ENCODE measurements at regions not wholly inside any gene's neighbourhood (a gene's known extent, or its start where the extent isn't known, plus 50 kb on each side); places are given as distances from the start of the nearest gene placed in this dataset.
A peak's percentile ranks its signal among the peaks of the same experiment; 100 is the strongest.

GRCh38 chr18:34592481-34592880, 117.6 kb upstream of the DTNA start:
- H3K27ac ChIP-seq (replicated peaks in 1 of 4): peak overlapping the region; percentile 82 to 87 (median 83)
- H3K27me3 ChIP-seq: no peaks in the 10 kb centered on the region
- WGBS: 45% methylated on average over 3 of the region's 3 CpGs

GRCh38 chr18:34592961-34593382, 117.1 kb upstream of the DTNA start:
- H3K4me1 ChIP-seq: peaks cover 6 to 38% (median 35%) of the 10 kb centered on the region in 4 donors
- TF ChIP-seq EP300 (IDR thresholded peaks at IDR 0.05): peak; percentile 32
- peak; percentile 25 for TF ChIP-seq POLR2A (IDR thresholded peaks at IDR 0.05; ENCODE audit: low read depth)
- TF ChIP-seq POLR2AphosphoS5 (IDR thresholded peaks at IDR 0.05): peak; percentile 80 to 88
- no peak for TF ChIP-seq CTCF (IDR thresholded peaks at IDR 0.05)
- WGBS: 6% methylated on average over 8 of the region's 8 CpGs
- intact Hi-C loops (cut with DNase I): loop anchor here (5.0 kb wide), 1 partner anchor 101 kb away; no protein-coding TSS in a partner anchor
- no peaks in the 10 kb centered on the region for H3K27me3 ChIP-seq
- H3K4me3 ChIP-seq: peak overlapping the region; percentile 44 to 62 (median 54)
- peak overlapping the region; percentile 82 to 87 (median 83) for H3K27ac ChIP-seq (replicated peaks in 1 of 4)
- H3K36me3 ChIP-seq: no peaks in the 10 kb centered on the region
- no peaks in the 10 kb centered on the region for H3K9me3 ChIP-seq
- no peak for DNase-seq (ENCODE audit: extremely low spot score)

More at GRCh38 chr18:34592481-34592880, 117.6 kb upstream of the DTNA start:
- Histone ChIP-seq H3K36me3 (no peaks in the 10 kb centered on the region), H3K9me3 (no peaks in the 10 kb centered on the region), H3K4me1 (peaks cover 6 to 33% (median 31%) of the 10 kb centered on the region in 4 donors), H3K4me3 (peak overlapping the region; percentile 44 to 62 (median 54))
- intact Hi-C loops (cut with DNase I): loop anchor here (5.0 kb wide), 1 partner anchor 100 kb away; no protein-coding TSS in a partner anchor
- DNase-seq (ENCODE audit: extremely low spot score): no peak
- TF ChIP-seq POLR2AphosphoS5 (IDR thresholded peaks at IDR 0.05) (no peak), EP300 (IDR thresholded peaks at IDR 0.05) (no peak), POLR2A (IDR thresholded peaks at IDR 0.05; ENCODE audit: low read depth) (no peak), CTCF (IDR thresholded peaks at IDR 0.05) (no peak)

GRCh38 chr18:34594266-34594665, 115.8 kb upstream of the DTNA start:
- DNase-seq (ENCODE audit: extremely low spot score): no peak
- H3K27ac ChIP-seq (replicated peaks in 1 of 4): peak overlapping the region; percentile 82 to 87 (median 83)
- TF ChIP-seq EP300 (IDR thresholded peaks at IDR 0.05): no peak
- no peak for TF ChIP-seq CTCF (IDR thresholded peaks at IDR 0.05)
- TF ChIP-seq POLR2A (IDR thresholded peaks at IDR 0.05; ENCODE audit: low read depth): no peak
- peak in 1 of 2 donors; percentile 70 for TF ChIP-seq POLR2AphosphoS5 (IDR thresholded peaks at IDR 0.05)
- H3K4me1 ChIP-seq: peaks cover 6 to 51% (median 43%) of the 10 kb centered on the region in 4 donors
- H3K36me3 ChIP-seq: no peaks in the 10 kb centered on the region
- intact Hi-C loops (cut with DNase I): loop anchor here (5.0 kb wide), 1 partner anchor 102 kb away; no protein-coding TSS in a partner anchor
- H3K4me3 ChIP-seq: peak overlapping the region; percentile 44 to 62 (median 54)
- H3K9me3 ChIP-seq: no peaks in the 10 kb centered on the region
- H3K27me3 ChIP-seq: no peaks in the 10 kb centered on the region
- WGBS: 31% methylated on average over 1 of the region's 1 CpG

GRCh38 chr18:34595690-34596089, 114.4 kb upstream of the DTNA start:
- Histone ChIP-seq H3K9me3 (no peaks in the 10 kb centered on the region), H3K4me3 (peak overlapping the region; percentile 44 to 62 (median 54)), H3K27me3 (no peaks in the 10 kb centered on the region), H3K4me1 (peaks cover 6 to 64% (median 44%) of the 10 kb centered on the region in 4 donors), H3K36me3 (no peaks in the 10 kb centered on the region), H3K27ac (replicated peaks in 1 of 4) (peak overlapping the region; percentile 82 to 87 (median 83))
- WGBS: 49% methylated on average over 2 of the region's 2 CpGs
- no peak for DNase-seq (ENCODE audit: extremely low spot score)
- intact Hi-C loops (cut with DNase I): loop anchor here (2.0 kb wide), 1 partner anchor 193 kb away; no protein-coding TSS in a partner anchor
- peak; percentile 54 to 63 (median 60) for TF ChIP-seq CTCF (IDR thresholded peaks at IDR 0.05)
- TF ChIP-seq POLR2A (IDR thresholded peaks at IDR 0.05; ENCODE audit: low read depth): no peak

All from esophagus muscularis mucosa (tissue), 4 donors.